ENCODE measurements at regions not wholly inside any gene's neighbourhood (a gene's known extent, or its start where the extent isn't known, plus 50 kb on each side); places are given as distances from the start of the nearest gene placed in this dataset.
A peak's percentile ranks its signal among the peaks of the same experiment; 100 is the strongest.

GRCh38 chr16:86988920-86989696 is 328.1 kb downstream of the C16orf95 start:
- DNase-seq, result peak; percentile 3
- Mint-ChIP-seq H3K27me3 (peaks cover 8% of the 10 kb centered on the region), H3K36me3 (no peaks in the 10 kb centered on the region), H3K27ac (no peak overlapping the region), H3K4me3 (no peak overlapping the region), H3K9me3 (peaks cover 2% of the 10 kb centered on the region), H3K4me1 (peaks cover 2% of the 10 kb centered on the region)
- CTCF ChIA-PET, result interaction anchor here (0.7 kb wide), 1 partner anchor 40 kb away, joined by 3 read pairs; no protein-coding TSS in a partner anchor

- no peaks in the 10 kb centered on the region for H3K36me3 Mint-ChIP-seq
- H3K4me3 Mint-ChIP-seq, result no peak overlapping the region
- peaks cover 9% of the 10 kb centered on the region for H3K27me3 Mint-ChIP-seq
- H3K27ac Mint-ChIP-seq, result no peak overlapping the region
- H3K4me1 Mint-ChIP-seq, result peaks cover 2% of the 10 kb centered on the region
- DNase-seq, result no peak
- CTCF ChIA-PET, result no interaction called here
- H3K9me3 Mint-ChIP-seq, result peaks cover 2% of the 10 kb centered on the region
These were observed 326.7 kb downstream of the C16orf95 start for GRCh38 chr16:86990451-86990850.

DNA sequence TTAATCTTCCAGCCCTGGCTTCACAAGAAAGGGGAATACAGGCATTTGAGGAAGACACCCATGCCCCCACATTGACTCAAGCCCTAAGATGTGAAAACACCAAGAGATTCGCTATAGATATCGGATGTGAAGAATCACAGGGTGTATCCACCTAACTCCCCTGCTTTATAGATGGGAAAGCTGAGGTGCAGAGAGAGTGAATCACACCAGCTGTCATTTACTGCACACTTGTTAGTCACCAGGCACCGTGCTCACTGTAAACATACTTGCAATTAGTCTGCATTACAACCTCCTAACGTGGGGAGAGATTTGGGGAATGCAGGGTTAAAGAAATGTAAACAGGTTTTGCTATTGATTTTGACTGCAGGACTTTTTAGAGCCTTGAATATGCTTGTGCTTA is 325.5 kb downstream of the C16orf95 start:
- no peak for DNase-seq
- Mint-ChIP-seq H3K4me3 (no peak overlapping the region), H3K4me1 (peaks cover 2% of the 10 kb centered on the region), H3K36me3 (no peaks in the 10 kb centered on the region), H3K9me3 (peaks cover 2% of the 10 kb centered on the region), H3K27me3 (peaks cover 9% of the 10 kb centered on the region), H3K27ac (no peak overlapping the region)
- CTCF ChIA-PET, result no interaction called here

- Mint-ChIP-seq H3K27ac (no peak overlapping the region), H3K27me3 (peaks cover 9% of the 10 kb centered on the region), H3K36me3 (no peaks in the 10 kb centered on the region), H3K4me3 (no peak overlapping the region), H3K9me3 (peaks cover under 1% of the 10 kb centered on the region), H3K4me1 (peaks cover 2% of the 10 kb centered on the region)
- CTCF ChIA-PET, result no interaction called here
- DNase-seq, result no peak
These were observed 324.6 kb downstream of the C16orf95 start for GRCh38 chr16:86992587-86992986.

GRCh38 chr16:86993426-86994110 is 323.6 kb downstream of the C16orf95 start:
- H3K9me3 Mint-ChIP-seq, result peaks cover 2% of the 10 kb centered on the region
- no peak overlapping the region for H3K27ac Mint-ChIP-seq
- H3K27me3 Mint-ChIP-seq, result peaks cover 9% of the 10 kb centered on the region
- CTCF ChIA-PET, result no interaction called here
- DNase-seq, result no peak
- H3K4me1 Mint-ChIP-seq, result peaks cover 2% of the 10 kb centered on the region
- H3K36me3 Mint-ChIP-seq, result no peaks in the 10 kb centered on the region
- no peak overlapping the region for H3K4me3 Mint-ChIP-seq

DNA sequence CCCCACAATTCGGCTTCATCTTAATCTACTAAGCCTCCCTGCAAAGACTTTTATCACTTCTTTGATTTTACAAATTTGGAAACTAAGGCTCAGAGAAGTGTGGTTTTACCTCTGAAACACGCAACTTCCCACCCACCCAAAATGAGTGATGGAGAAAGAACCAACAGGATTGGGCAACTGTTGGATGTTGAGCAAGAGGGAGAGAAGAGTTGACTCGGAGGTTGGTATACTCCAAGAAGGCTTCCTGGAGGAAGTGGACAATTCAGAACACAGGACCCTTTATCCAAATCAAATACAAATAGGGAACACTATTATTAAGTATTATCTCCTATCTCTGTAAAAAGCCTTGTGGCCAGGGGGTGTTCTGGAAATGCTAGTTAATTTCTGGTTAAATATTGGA is 323.0 kb downstream of the C16orf95 start:
- no peak overlapping the region for H3K4me3 Mint-ChIP-seq
- H3K27me3 Mint-ChIP-seq, result peaks cover 10% of the 10 kb centered on the region
- peaks cover 4% of the 10 kb centered on the region for H3K9me3 Mint-ChIP-seq

DNA sequence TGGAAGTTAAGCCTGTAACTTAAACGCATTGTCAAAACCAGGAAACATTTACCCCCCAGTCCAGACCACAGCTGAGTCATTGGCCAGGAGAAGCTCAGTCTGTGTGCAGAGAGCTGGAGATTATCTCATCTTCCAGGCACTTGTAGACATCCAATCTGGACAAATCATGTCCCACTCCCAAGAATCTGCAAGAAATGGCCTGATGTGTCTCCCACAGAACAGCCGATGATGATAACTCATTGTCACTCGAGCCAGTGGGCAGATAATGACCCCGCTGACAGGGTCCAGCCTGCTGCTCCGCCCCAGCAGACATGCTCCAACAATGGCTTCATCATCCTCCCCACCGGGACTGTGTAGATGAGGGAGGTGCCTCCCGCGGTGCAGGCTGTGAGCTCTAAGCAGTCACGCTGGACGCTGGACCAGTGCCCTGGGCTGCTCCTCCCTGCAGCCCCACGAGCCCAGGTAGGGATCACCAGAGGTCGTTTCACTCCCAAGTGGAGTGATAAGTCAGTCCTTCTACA is 322.5 kb downstream of the C16orf95 start:
- peaks cover 2% of the 10 kb centered on the region for H3K4me1 Mint-ChIP-seq
- H3K36me3 Mint-ChIP-seq, result no peaks in the 10 kb centered on the region
- CTCF ChIA-PET, result no interaction called here
- no peak overlapping the region for H3K4me3 Mint-ChIP-seq
- no peak overlapping the region for H3K27ac Mint-ChIP-seq
- peaks cover 13% of the 10 kb centered on the region for H3K27me3 Mint-ChIP-seq
- no peak for DNase-seq
- H3K9me3 Mint-ChIP-seq, result peaks cover 4% of the 10 kb centered on the region

More for the DNA sequence above, 323.0 kb downstream of the C16orf95 start:
- Mint-ChIP-seq H3K27ac (no peak overlapping the region), H3K36me3 (no peaks in the 10 kb centered on the region), H3K4me1 (peaks cover 2% of the 10 kb centered on the region)
- CTCF ChIA-PET, result no interaction called here
- no peak for DNase-seq

- Mint-ChIP-seq H3K9me3 (peaks cover 4% of the 10 kb centered on the region), H3K4me3 (no peak overlapping the region), H3K27me3 (peaks cover 13% of the 10 kb centered on the region), H3K4me1 (no peaks in the 10 kb centered on the region), H3K27ac (no peak overlapping the region), H3K36me3 (no peaks in the 10 kb centered on the region)
- CTCF ChIA-PET, result no interaction called here
- DNase-seq, result no peak
These were observed 321.7 kb downstream of the C16orf95 start for GRCh38 chr16:86995456-86995855.

- H3K4me1 Mint-ChIP-seq, result no peaks in the 10 kb centered on the region
- H3K4me3 Mint-ChIP-seq, result no peak overlapping the region
- no peak for DNase-seq
- no peaks in the 10 kb centered on the region for H3K36me3 Mint-ChIP-seq
- H3K9me3 Mint-ChIP-seq, result peaks cover 4% of the 10 kb centered on the region
- H3K27me3 Mint-ChIP-seq, result peaks cover 13% of the 10 kb centered on the region
- CTCF ChIA-PET, result interaction anchor here (0.6 kb wide), 1 partner anchor 99 kb away, joined by 3 read pairs; no protein-coding TSS in a partner anchor
- H3K27ac Mint-ChIP-seq, result no peak overlapping the region
These were observed 321.1 kb downstream of the C16orf95 start for GRCh38 chr16:86996081-86996480.

DNA sequence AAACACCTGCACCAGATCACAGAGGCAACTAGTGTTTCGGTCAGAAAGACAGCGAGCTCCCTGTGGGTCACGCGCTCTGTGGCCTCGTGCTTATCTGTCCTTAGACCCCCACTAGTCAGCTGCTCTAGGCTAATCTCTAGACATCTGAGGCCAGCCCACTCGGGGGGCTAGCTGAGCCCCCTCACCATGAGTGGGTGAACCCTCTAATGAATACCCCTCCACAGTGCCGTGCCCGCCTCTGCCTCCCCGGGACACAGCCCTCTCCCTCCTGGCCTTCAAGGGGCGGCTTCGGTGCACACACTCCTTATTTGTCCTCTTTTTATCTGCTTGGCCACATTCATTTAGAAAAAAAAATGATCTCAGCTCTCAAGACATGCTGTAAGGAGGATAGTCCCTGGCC is 320.1 kb downstream of the C16orf95 start:
- H3K9me3 Mint-ChIP-seq, result peaks cover 4% of the 10 kb centered on the region
- H3K27me3 Mint-ChIP-seq, result peaks cover 13% of the 10 kb centered on the region
- CTCF ChIA-PET, result no interaction called here
- DNase-seq, result no peak
- no peak overlapping the region for H3K4me3 Mint-ChIP-seq
- no peak overlapping the region for H3K27ac Mint-ChIP-seq
- H3K4me1 Mint-ChIP-seq, result no peaks in the 10 kb centered on the region
- no peaks in the 10 kb centered on the region for H3K36me3 Mint-ChIP-seq

GRCh38 chr16:86998196-86999001 is 318.8 kb downstream of the C16orf95 start:
- H3K27me3 Mint-ChIP-seq, result peaks cover 16% of the 10 kb centered on the region
- DNase-seq, result no peak
- H3K4me1 Mint-ChIP-seq, result no peaks in the 10 kb centered on the region

GRCh38 chr16:87000001-87000400 is 317.2 kb downstream of the C16orf95 start:
- CTCF ChIA-PET, result no interaction called here
- Mint-ChIP-seq H3K4me3 (no peak overlapping the region), H3K9me3 (peaks cover 6% of the 10 kb centered on the region), H3K4me1 (no peaks in the 10 kb centered on the region), H3K27me3 (peaks cover 10% of the 10 kb centered on the region), H3K27ac (no peak overlapping the region), H3K36me3 (no peaks in the 10 kb centered on the region)
- no peak for DNase-seq

More at GRCh38 chr16:86998196-86999001, 318.8 kb downstream of the C16orf95 start:
- Mint-ChIP-seq H3K27ac (no peak overlapping the region), H3K9me3 (peaks cover 4% of the 10 kb centered on the region), H3K36me3 (no peaks in the 10 kb centered on the region), H3K4me3 (no peak overlapping the region)
- CTCF ChIA-PET, result no interaction called here

DNA sequence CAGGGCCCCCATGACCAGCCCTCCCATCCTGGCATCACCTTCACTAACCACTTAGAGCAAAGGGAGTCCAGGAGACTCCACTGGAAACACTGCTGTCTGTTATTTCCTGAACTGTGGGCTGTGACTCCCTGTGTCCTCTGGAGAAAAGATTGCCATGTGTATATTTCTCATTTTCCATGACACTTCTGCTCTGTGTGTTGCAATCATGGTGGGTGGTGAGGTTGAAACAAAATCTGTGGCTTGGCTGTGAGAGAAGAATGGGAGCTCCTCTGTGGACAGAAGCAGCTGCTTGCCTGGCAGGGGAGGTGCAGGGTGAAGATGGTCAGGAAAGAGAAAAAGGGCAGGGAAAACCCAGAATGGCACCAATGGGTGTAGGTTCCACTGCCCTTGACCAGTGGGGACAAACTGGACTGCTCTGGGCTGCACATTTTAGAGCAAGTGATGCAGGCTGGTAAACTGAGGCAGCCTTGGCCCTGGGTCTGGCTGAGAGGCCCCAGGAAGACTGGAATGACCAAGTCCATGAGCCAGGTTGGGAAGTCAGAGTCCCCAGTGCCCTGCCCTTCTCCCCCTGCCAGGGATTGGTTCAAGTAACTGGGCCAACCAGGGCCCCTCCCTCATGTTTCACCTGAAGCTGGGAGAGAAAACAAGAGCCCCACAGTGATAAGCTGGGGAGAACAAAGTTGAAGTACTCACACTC is 314.3 kb downstream of the C16orf95 start:
- no peak for DNase-seq
- Mint-ChIP-seq H3K27me3 (peaks cover 10% of the 10 kb centered on the region), H3K4me3 (no peak overlapping the region), H3K4me1 (no peaks in the 10 kb centered on the region), H3K9me3 (peaks cover 6% of the 10 kb centered on the region), H3K36me3 (no peaks in the 10 kb centered on the region), H3K27ac (no peak overlapping the region)
- CTCF ChIA-PET, result no interaction called here

GRCh38 chr16:87003414-87003755 is 313.8 kb downstream of the C16orf95 start:
- H3K27me3 Mint-ChIP-seq, result peaks cover 10% of the 10 kb centered on the region
- no peak for DNase-seq
- H3K9me3 Mint-ChIP-seq, result peaks cover 6% of the 10 kb centered on the region
- H3K4me3 Mint-ChIP-seq, result no peak overlapping the region
- no peaks in the 10 kb centered on the region for H3K36me3 Mint-ChIP-seq
- CTCF ChIA-PET, result no interaction called here
- H3K27ac Mint-ChIP-seq, result no peak overlapping the region
- no peaks in the 10 kb centered on the region for H3K4me1 Mint-ChIP-seq
